OCI-LY1 (cell line): ENCODE measurements at regions not wholly inside any gene's neighbourhood (a gene's known extent, or its start where the extent isn't known, plus 50 kb on each side); places are given as distances from the start of the nearest gene placed in this dataset.

Source experiments
- H2AFZ ChIP-seq: fragments of 200-600 bp; sonication (generic), shearing (Covaris generic); 2 replicates; pipeline ENCODE4 v1.6.0; 2014; ENCODE audit warnings: antibody characterized with exemption, mild to moderate bottlenecking, low read length
- H3F3A ChIP-seq: fragments of 200-600 bp; sonication (generic), shearing (Covaris generic); 2 replicates; pipeline ENCODE4 v1.6.0; 2014; ENCODE audit warnings: mild to moderate bottlenecking, antibody characterized with exemption, low read length, moderate library complexity; ENCODE audit not compliant: insufficient read depth
- H3K27ac ChIP-seq: fragments of 200-600 bp; sonication (generic); 2 replicates; pipeline ENCODE4 v1.5.1; 2014; ENCODE audit warnings: low read length, mixed run types, mild to moderate bottlenecking, low read depth; ENCODE audit not compliant: poor library complexity, severe bottlenecking
- H3K27me3 ChIP-seq: fragments of 200-600 bp; sonication (generic); 2 replicates; pipeline ENCODE4 v1.6.0; 2014; ENCODE audit warnings: antibody characterized with exemption, mild to moderate bottlenecking, low read length, moderate library complexity; ENCODE audit not compliant: insufficient read depth
- H3K36me3 ChIP-seq: fragments of 200-600 bp; sonication (generic); 2 replicates; pipeline ENCODE4 v1.6.1; 2014; ENCODE audit warnings: mild to moderate bottlenecking, antibody characterized with exemption, low read length, moderate library complexity, mixed read lengths; ENCODE audit not compliant: insufficient read depth
- H3K4me1 ChIP-seq: fragments of 200-600 bp; sonication (generic); 2 replicates; pipeline ENCODE4 v1.5.1; 2014; ENCODE audit warnings: mild to moderate bottlenecking, low read length, moderate library complexity; ENCODE audit not compliant: insufficient read depth, severe bottlenecking
- H3K4me2 ChIP-seq: fragments of 200-600 bp; sonication (generic), shearing (Covaris generic); 2 replicates; pipeline ENCODE4 v1.6.1; 2014; ENCODE audit warnings: low read length
- H3K4me3 ChIP-seq: fragments of 200-600 bp; sonication (generic); 2 replicates; pipeline ENCODE4 v1.5.1; 2014; ENCODE audit warnings: low read length, low read depth, mild to moderate bottlenecking, mixed read lengths; ENCODE audit not compliant: poor library complexity, severe bottlenecking
- H3K79me2 ChIP-seq: fragments of 200-600 bp; shearing (Covaris generic); 2 replicates; pipeline ENCODE4 v1.6.1; 2016; ENCODE audit warnings: mixed run types, low read length, mixed read lengths; ENCODE audit not compliant: insufficient read depth
- H3K9ac ChIP-seq: fragments of 200-600 bp; sonication (generic), shearing (Covaris generic); 2 replicates; pipeline ENCODE4 v1.6.1; 2014; ENCODE audit warnings: mild to moderate bottlenecking, low read length, mixed read lengths
- H3K9me2 ChIP-seq: fragments of 200-600 bp; sonication (generic), shearing (Covaris generic); 2 replicates; pipeline ENCODE4 v1.6.1; 2014; ENCODE audit warnings: low read depth, mild to moderate bottlenecking, low read length, mixed read lengths
- H3K9me3 ChIP-seq: fragments of 200-600 bp; shearing (Covaris generic); 2 replicates; pipeline ENCODE4 v1.6.1; 2014; ENCODE audit warnings: low read length, mixed read lengths
- H4K20me1 ChIP-seq: fragments of 200-600 bp; sonication (generic), shearing (Covaris generic); 2 replicates; pipeline ENCODE4 v1.6.0; 2016; ENCODE audit warnings: mild to moderate bottlenecking, low read length; ENCODE audit not compliant: insufficient read depth
- CTCF ChIP-seq: fragments of 200-600 bp; sonication (generic), shearing (Covaris generic); IDR thresholded peaks from 2 replicates; pipeline ENCODE4 v1.5.1; 2017; ENCODE audit warnings: mild to moderate bottlenecking, antibody characterized with exemption, low read length, moderate library complexity, mixed read lengths
- EZH2 ChIP-seq: fragments of 200-600 bp; sonication (generic), shearing (Covaris generic); IDR thresholded peaks from 2 replicates; pipeline ENCODE4 v1.8.0; 2017; ENCODE audit warnings: borderline replicate concordance, mixed run types, mild to moderate bottlenecking, antibody characterized with exemption, low read length, moderate library complexity, mixed read lengths

GRCh38 chr17:5672815-5673430 lies 88.6 kb upstream of the NLRP1 start:
- TF ChIP-seq CTCF (no peak), EZH2 (no peak)
- H3K27me3 ChIP-seq: peaks cover 9% of the 10 kb centered on the region; the same call in 1 of the 2 replicates
- no peaks in the 10 kb centered on the region for H3K9me3 ChIP-seq
- H4K20me1 ChIP-seq: no peaks in the 10 kb centered on the region
- H3K27ac ChIP-seq: no peak overlapping the region
- no peaks in the 10 kb centered on the region for H3K9me2 ChIP-seq
- no peaks in the 10 kb centered on the region for H3K4me1 ChIP-seq
- H3F3A ChIP-seq: no peaks in the 10 kb centered on the region
- no peak overlapping the region for H3K4me2 ChIP-seq
- no peak overlapping the region for H2AFZ ChIP-seq
- H3K79me2 ChIP-seq: no peaks in the 10 kb centered on the region
- no peak overlapping the region for H3K4me3 ChIP-seq
- H3K9ac ChIP-seq: no peak overlapping the region
- H3K36me3 ChIP-seq: no peaks in the 10 kb centered on the region

- Histone ChIP-seq H3K9ac (no peak overlapping the region), H3K27ac (no peak overlapping the region), H4K20me1 (no peaks in the 10 kb centered on the region), H3K9me3 (no peaks in the 10 kb centered on the region), H3K4me2 (no peak overlapping the region), H3K4me3 (no peak overlapping the region), H2AFZ (no peak overlapping the region), H3K79me2 (no peaks in the 10 kb centered on the region), H3K36me3 (no peaks in the 10 kb centered on the region), H3K27me3 (peaks cover 6% of the 10 kb centered on the region; the same call in 1 of the 2 replicates), H3K9me2 (no peaks in the 10 kb centered on the region), H3K4me1 (no peaks in the 10 kb centered on the region), H3F3A (no peaks in the 10 kb centered on the region)
- TF ChIP-seq EZH2 (no peak), CTCF (no peak)
Observed at GRCh38 chr17:5675625-5676421, 91.5 kb upstream of the NLRP1 start.

GRCh38 chr17:5677620-5678019 lies 93.3 kb upstream of the NLRP1 start:
- H4K20me1 ChIP-seq: no peaks in the 10 kb centered on the region
- H3K4me2 ChIP-seq: no peak overlapping the region
- H3K9me3 ChIP-seq: no peaks in the 10 kb centered on the region
- no peaks in the 10 kb centered on the region for H3K36me3 ChIP-seq
- no peaks in the 10 kb centered on the region for H3F3A ChIP-seq
- H3K9ac ChIP-seq: no peak overlapping the region
- H3K4me3 ChIP-seq: no peak overlapping the region
- H2AFZ ChIP-seq: no peak overlapping the region
- no peaks in the 10 kb centered on the region for H3K4me1 ChIP-seq
- H3K79me2 ChIP-seq: no peaks in the 10 kb centered on the region
- no peak for TF ChIP-seq EZH2
- TF ChIP-seq CTCF: no peak
- H3K27ac ChIP-seq: no peak overlapping the region
- no peaks in the 10 kb centered on the region for H3K27me3 ChIP-seq
- H3K9me2 ChIP-seq: no peaks in the 10 kb centered on the region
